ENCODE measurements at regions not wholly inside any gene's neighbourhood (a gene's known extent, or its start where the extent isn't known, plus 50 kb on each side); places are given as distances from the start of the nearest gene placed in this dataset.
"Not testable (repeated sequence)": the region's sequence is repeated elsewhere in the genome, so short reads cannot be mapped to it uniquely, and the experiment has no call there.

- H3K27ac ChIP-seq: no peak overlapping the region
- no peak overlapping the region for H3K4me3 ChIP-seq
- H3K36me3 ChIP-seq: no peaks in the 10 kb centered on the region
- TF ChIP-seq, protein P1, sequence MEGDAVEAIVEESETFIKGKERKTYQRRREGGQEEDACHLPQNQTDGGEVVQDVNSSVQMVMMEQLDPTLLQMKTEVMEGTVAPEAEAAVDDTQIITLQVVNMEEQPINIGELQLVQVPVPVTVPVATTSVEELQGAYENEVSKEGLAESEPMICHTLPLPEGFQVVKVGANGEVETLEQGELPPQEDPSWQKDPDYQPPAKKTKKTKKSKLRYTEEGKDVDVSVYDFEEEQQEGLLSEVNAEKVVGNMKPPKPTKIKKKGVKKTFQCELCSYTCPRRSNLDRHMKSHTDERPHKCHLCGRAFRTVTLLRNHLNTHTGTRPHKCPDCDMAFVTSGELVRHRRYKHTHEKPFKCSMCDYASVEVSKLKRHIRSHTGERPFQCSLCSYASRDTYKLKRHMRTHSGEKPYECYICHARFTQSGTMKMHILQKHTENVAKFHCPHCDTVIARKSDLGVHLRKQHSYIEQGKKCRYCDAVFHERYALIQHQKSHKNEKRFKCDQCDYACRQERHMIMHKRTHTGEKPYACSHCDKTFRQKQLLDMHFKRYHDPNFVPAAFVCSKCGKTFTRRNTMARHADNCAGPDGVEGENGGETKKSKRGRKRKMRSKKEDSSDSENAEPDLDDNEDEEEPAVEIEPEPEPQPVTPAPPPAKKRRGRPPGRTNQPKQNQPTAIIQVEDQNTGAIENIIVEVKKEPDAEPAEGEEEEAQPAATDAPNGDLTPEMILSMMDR (IDR thresholded peaks at IDR 0.05): no peak
- no peaks in the 10 kb centered on the region for H3K27me3 ChIP-seq
- DNase-seq: no peak
- H3K9me3 ChIP-seq: no peaks in the 10 kb centered on the region
- H3K4me1 ChIP-seq: no peaks in the 10 kb centered on the region
- intact Hi-C loops (cut with DNase I): no loop called here
- no peak overlapping the region for H3K9ac ChIP-seq (ENCODE audit: low read depth in 2 of 2, low read length in 2 of 2)
Observed at GRCh38 chr4:77454858-77455257, 150.8 kb upstream of the CXCL13 start.

- intact Hi-C loops (cut with DNase I); H3K9ac ChIP-seq (ENCODE audit: low read depth in 2 of 2, low read length in 2 of 2); H3K4me1 ChIP-seq; H3K36me3 ChIP-seq; H3K27ac ChIP-seq; DNase-seq; H3K4me3 ChIP-seq; H3K27me3 ChIP-seq; H3K9me3 ChIP-seq: not testable (repeated sequence)
Observed at GRCh38 chr4:77464100-77464499, 141.5 kb upstream of the CXCL13 start.

DNA sequence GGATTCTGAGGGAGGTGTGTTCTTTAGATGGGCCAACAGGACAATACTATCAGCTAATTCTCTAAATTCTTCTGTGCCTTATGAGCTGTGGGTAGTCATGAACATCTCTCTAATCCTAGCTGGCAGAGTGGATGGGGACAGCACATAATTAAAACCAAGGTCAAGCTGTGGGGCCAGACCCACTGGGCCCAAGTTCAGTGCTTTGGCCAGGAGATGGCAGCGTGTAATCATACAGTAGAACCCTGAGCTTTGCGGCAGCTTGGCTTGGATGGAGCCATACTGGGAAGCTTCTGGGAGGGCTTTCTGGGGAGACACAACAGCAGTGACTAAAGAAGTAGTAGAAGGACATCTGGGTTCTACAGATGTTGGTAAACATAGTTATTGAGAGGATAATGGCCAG is 140.3 kb upstream of the CXCL13 start:
- Histone ChIP-seq H3K27ac (no peak overlapping the region), H3K9me3 (no peaks in the 10 kb centered on the region), H3K4me3 (no peak overlapping the region), H3K36me3 (no peaks in the 10 kb centered on the region), H3K4me1 (no peaks in the 10 kb centered on the region), H3K9ac (ENCODE audit: low read depth in 2 of 2, low read length in 2 of 2) (no peak overlapping the region), H3K27me3 (no peaks in the 10 kb centered on the region)
- TF ChIP-seq, protein P1 (IDR thresholded peaks at IDR 0.05): peak; percentile 33
- DNase-seq: peak; percentile 24
- intact Hi-C loops (cut with DNase I): loop anchor here (5.0 kb wide), 1 partner anchor 137 kb away; no protein-coding TSS in a partner anchor

DNA sequence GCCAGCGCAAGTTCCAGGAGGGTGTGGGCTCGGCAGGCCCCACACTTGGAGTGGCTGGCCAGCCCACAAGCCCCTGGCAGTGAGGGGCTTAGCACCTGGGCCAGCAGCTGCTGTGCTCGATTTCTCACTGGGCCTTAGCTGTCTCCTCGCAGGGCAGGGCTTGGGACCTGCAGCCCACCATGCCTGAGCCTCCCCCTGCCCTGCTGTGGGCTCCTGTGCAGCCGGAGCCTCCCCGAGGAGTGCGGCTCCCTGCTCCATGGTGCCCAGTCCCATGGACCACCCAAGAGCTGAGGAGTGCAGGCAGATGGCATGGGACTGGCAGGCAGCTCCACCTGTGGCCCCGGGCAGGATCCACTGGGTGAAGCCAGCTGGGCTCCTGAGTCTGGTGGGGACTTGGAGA is 139.2 kb upstream of the CXCL13 start:
- Histone ChIP-seq H3K9ac (ENCODE audit: low read depth in 2 of 2, low read length in 2 of 2) (no peak overlapping the region), H3K4me3 (no peak overlapping the region), H3K36me3 (no peaks in the 10 kb centered on the region), H3K9me3 (no peaks in the 10 kb centered on the region), H3K27ac (no peak overlapping the region), H3K27me3 (no peaks in the 10 kb centered on the region), H3K4me1 (no peaks in the 10 kb centered on the region)
- intact Hi-C loops (cut with DNase I): loop anchor here (5.0 kb wide), 1 partner anchor 136 kb away; no protein-coding TSS in a partner anchor
- TF ChIP-seq, protein P1 (IDR thresholded peaks at IDR 0.05): no peak
- DNase-seq: no peak

GRCh38 chr4:77471821-77472495 is 133.7 kb upstream of the CXCL13 start:
- no peak for DNase-seq
- no peak overlapping the region for H3K9ac ChIP-seq (ENCODE audit: low read depth in 2 of 2, low read length in 2 of 2)
- no peaks in the 10 kb centered on the region for H3K27me3 ChIP-seq
- no peaks in the 10 kb centered on the region for H3K36me3 ChIP-seq
- no peaks in the 10 kb centered on the region for H3K9me3 ChIP-seq
- H3K4me1 ChIP-seq: no peaks in the 10 kb centered on the region
- intact Hi-C loops (cut with DNase I): loop anchor here (10.0 kb wide), 1 partner anchor 223 kb away; no protein-coding TSS in a partner anchor
- no peak overlapping the region for H3K4me3 ChIP-seq
- H3K27ac ChIP-seq: no peak overlapping the region
- TF ChIP-seq, protein P1 (IDR thresholded peaks at IDR 0.05): no peak

DNA sequence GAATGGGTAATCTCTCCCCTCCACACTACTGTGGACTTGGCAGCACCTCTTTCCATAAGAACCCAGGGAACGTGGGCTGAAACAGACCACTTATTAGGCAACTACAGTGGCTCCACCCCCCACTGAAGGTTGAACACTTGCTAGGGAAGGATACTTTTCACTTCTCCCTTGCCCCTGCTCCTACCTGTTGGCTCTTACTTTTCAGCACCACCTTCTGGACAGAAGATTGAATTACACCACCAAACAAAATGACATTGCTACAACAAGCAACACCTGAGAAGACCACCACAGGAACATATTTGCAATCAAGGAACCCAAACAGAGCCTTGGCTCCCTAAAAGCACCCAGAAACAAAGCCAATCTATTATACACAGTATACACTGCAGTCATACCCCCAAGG is 132.1 kb upstream of the CXCL13 start:
- H3K4me1 ChIP-seq: no peaks in the 10 kb centered on the region
- no peak for DNase-seq
- TF ChIP-seq, protein P1 (IDR thresholded peaks at IDR 0.05): peak; percentile 17
- H3K27me3 ChIP-seq: no peaks in the 10 kb centered on the region
- no peak overlapping the region for H3K4me3 ChIP-seq
- H3K36me3 ChIP-seq: no peaks in the 10 kb centered on the region
- no peak overlapping the region for H3K9ac ChIP-seq (ENCODE audit: low read depth in 2 of 2, low read length in 2 of 2)
- H3K27ac ChIP-seq: no peak overlapping the region
- no peaks in the 10 kb centered on the region for H3K9me3 ChIP-seq
- intact Hi-C loops (cut with DNase I): loop anchor here (10.0 kb wide), 1 partner anchor 221 kb away; no protein-coding TSS in a partner anchor
